ENCODE measurements at regions not wholly inside any gene's neighbourhood (a gene's known extent, or its start where the extent isn't known, plus 50 kb on each side); places are given as distances from the start of the nearest gene placed in this dataset.

- TF ChIP-seq EZH2 (IDR thresholded peaks at IDR 0.05; ENCODE audit: borderline replicate concordance, insufficient read depth, low read depth, low read length, poor library complexity, severe bottlenecking) (no peak), CTCF (IDR thresholded peaks at IDR 0.05) (no peak)
These were observed 482.0 kb downstream of the KCNA4 start for GRCh38 chr11:29534836-29535235.

Data from B cell (primary cell).